ENCODE measurements at regions not wholly inside any gene's neighbourhood (a gene's known extent, or its start where the extent isn't known, plus 50 kb on each side); places are given as distances from the start of the nearest gene placed in this dataset.

DNA sequence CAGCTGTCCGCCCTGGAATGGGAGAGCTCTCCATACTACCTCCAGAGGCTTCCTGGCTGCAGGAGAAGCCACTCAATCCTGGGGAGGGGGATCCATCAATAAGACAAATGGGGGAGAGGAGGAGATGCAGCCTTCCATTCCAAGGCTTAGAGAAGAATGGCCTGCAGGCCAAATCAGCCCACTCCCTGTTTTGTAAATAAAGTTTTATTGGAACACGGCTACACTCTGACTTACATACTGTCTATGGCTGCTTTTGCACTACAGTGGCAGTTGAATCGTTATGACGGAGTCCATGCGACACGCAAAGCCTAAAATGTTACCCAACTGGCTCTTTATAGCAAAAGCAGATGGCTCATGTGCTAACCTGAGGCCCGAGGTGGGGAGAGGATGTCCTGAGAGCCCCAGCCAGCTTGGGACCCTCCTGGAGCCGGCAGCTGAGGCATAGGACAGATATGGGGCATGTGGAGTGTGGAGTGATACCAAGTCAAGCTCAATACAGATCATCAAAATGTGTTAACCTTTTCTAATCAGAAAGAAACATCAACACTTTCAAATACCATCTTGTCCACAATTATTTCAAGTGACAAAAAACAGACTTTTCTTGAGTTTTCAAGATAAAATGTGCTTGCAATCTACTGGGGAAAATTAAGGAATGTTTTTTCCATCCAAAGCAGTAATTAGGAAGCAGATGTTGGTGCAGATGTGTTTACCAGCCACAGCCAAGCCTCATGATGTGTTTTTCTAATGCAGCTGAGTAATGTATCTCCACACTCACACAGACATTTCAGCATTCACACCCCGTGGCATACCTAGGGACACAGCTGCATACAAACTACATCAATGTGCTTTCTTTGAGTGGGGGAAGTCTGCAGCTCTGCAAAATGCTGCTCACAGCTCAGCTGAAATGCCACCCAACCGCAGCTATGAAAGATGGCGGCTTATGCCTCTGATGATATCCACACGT lies 181.6 kb downstream of the SHANK2 start:
- in situ Hi-C loops (cut with HindIII; ENCODE audit: low pct_ligation_motif_present, low pct_unique_long_range_greater_than_20kb, low sequenced_read_pairs) = no loop called here
- no peak for DNase-seq

- no peak for DNase-seq
- in situ Hi-C loops (cut with HindIII; ENCODE audit: low pct_ligation_motif_present, low pct_unique_long_range_greater_than_20kb, low sequenced_read_pairs) = no loop called here
Measured at GRCh38 chr11:71068963-71069362, 183.4 kb downstream of the SHANK2 start.

DNA sequence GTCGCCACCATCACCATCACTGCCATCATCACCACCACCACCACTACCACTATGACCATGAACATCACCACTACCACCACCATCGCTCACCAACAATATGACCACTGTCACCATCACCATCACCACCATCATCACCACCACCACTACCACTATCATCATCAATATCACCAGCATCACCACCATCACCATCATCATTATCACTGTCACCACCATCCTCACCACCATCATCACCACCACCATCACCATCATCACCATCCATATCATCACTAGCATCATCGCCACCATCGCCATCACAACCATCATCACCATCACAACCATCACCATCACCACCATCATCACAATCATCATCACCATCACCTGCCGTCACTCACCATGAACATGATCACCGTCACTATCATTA lies 184.6 kb downstream of the SHANK2 start:
- in situ Hi-C loops (cut with HindIII; ENCODE audit: low pct_ligation_motif_present, low pct_unique_long_range_greater_than_20kb, low sequenced_read_pairs) = no loop called here
- DNase-seq = no peak

DNA sequence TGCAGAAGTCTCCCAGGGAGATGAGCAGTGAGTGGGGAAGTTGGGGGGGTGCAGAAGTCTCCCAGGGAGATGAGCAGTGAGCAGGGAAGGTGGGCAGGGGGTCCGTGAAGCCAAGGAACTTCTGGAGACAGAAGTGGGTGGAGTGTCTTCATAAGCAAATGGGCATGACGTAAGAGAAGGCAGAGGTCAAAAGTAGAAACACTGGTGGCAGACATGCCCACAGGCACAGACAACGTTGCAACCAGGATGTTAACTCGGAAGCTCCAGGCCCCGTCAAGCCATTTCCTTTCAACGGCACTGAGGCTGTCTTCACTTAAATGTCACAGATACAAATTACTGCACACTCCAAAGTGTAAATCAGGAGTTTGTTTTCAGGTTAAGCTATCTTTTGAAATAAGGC lies 186.1 kb downstream of the SHANK2 start:
- in situ Hi-C loops (cut with HindIII; ENCODE audit: low pct_ligation_motif_present, low pct_unique_long_range_greater_than_20kb, low sequenced_read_pairs) = no loop called here
- DNase-seq = no peak

GRCh38 chr11:71065841-71066240 lies 186.5 kb downstream of the SHANK2 start:
- no peak for DNase-seq
- in situ Hi-C loops (cut with HindIII; ENCODE audit: low pct_ligation_motif_present, low pct_unique_long_range_greater_than_20kb, low sequenced_read_pairs) = no loop called here

DNA sequence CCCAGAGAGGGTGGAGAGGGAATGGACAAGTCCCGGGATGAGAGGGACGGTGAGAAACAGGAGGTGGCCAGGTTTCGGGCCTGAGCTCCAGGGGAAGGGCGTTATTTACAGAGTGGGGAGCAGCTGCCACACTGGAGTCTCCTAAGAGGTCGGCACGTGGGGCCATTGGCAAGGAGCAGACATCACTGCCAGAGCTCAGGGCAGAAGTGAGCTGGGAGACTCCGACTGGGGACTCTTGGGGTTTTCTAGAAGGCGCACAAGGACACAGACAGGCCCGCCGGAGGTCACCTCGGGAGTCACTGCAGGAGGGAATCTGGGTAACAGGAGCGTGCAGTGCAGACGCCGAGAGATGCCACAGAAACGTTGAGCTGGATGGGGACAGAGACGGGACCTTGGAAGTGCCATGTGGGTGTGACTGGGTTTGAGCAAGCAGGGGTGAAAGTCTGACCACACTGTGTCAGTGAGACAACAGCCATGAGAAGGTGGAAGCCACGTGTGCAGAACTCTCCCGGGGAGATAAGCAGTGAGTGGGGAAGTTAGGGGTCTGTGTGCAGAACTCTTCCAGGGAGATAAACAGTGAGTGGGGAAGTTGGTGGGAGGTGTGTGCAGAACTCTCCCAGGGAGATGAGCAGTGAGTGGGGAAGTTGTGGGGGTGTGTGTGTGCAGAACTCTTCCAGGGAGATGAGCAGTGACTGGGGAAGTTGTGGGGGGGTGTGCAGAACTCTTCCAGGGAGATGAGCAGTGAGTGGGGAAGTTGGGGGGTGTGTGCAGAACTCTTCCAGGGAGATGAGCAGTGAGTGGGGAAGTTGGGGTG lies 187.5 kb downstream of the SHANK2 start:
- no peak for DNase-seq
- in situ Hi-C loops (cut with HindIII; ENCODE audit: low pct_ligation_motif_present, low pct_unique_long_range_greater_than_20kb, low sequenced_read_pairs) = no loop called here

GRCh38 chr11:71064183-71064582 lies 188.2 kb downstream of the SHANK2 start:
- no peak for DNase-seq
- in situ Hi-C loops (cut with HindIII; ENCODE audit: low pct_ligation_motif_present, low pct_unique_long_range_greater_than_20kb, low sequenced_read_pairs) = no loop called here

DNA sequence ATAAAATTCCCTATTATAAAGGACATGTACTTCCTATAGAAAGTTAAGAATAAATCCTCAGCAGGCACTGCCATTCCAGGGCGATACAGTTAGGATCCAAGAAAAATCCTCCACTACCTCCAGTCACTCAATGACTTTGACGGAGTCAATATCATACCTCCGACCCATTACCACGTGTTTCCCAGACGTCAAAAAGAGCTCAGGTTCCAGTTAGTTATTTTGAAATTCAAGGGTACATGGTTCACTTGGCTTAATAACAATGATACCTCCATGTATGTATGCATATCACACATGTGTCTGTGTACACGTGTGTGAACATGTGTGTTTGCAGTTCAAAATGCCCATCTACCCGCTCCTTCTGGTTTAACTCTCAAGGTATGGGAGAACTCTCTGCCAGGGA lies 189.2 kb downstream of the SHANK2 start:
- in situ Hi-C loops (cut with HindIII; ENCODE audit: low pct_ligation_motif_present, low pct_unique_long_range_greater_than_20kb, low sequenced_read_pairs) = no loop called here
- no peak for DNase-seq

DNA sequence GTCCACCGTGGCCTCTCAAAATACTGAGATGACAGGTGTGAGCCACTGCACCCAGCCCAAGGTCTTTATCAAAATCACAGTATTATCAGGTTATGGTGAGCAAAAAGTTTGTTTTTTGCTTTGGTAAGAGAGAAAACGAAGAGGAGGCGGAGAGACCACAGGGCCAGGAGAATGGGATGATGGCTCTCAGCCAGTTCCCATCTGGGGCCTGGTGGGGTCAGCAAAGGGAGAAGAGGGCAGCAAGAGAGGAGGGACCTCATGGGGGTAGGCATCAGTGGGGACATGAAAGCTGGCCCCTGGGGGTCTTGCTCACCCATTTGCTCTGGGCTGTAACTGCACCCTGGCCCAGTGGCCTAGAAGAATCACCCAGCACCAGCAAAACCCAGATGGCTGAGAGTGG lies 190.2 kb downstream of the SHANK2 start:
- in situ Hi-C loops (cut with HindIII; ENCODE audit: low pct_ligation_motif_present, low pct_unique_long_range_greater_than_20kb, low sequenced_read_pairs) = no loop called here
- peak; percentile 8 for DNase-seq

DNA sequence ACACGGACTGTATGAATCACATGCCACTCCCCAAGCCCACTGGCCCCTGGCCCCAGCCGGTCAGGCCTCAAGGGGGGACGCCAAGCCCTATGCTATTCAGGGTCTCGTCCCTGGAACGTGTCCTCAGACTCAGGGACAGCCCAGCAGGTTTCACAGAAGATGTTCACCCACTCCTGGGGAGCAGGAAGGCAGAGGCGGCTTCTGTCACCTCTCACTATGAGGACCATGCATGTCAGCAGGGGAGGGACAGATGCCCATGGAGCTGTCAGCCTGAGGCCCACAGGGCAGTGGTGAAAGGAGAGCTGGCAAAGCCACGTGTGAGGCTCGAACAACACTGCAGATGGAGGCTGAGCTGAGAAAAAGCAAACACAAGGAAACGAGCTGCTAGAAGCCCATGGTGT lies 192.0 kb downstream of the SHANK2 start:
- in situ Hi-C loops (cut with HindIII; ENCODE audit: low pct_ligation_motif_present, low pct_unique_long_range_greater_than_20kb, low sequenced_read_pairs) = no loop called here

DNA sequence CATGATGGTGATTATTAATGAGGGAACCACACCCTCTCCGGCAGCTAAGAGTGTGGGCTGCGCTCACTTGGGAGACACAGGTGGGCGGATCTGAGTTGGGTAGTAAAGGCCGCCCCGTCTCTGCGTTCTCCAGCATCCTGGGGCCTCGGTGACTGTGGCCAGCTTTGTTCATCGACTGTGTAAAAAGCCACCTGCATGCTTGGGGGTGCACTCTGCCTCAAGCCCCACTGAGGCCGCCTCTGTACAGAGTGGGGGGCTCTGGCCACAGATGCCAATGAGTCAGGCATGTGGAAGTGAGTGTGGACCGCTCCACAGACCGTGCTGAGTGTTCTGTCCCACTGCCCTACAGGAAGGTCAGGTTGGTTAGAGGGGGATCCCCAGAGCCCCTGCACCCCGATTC lies 192.7 kb downstream of the SHANK2 start:
- in situ Hi-C loops (cut with HindIII; ENCODE audit: low pct_ligation_motif_present, low pct_unique_long_range_greater_than_20kb, low sequenced_read_pairs) = no loop called here
- no peak for DNase-seq

More for the DNA sequence above, 192.0 kb downstream of the SHANK2 start:
- DNase-seq = no peak

- DNase-seq = no peak
- in situ Hi-C loops (cut with HindIII; ENCODE audit: low pct_ligation_motif_present, low pct_unique_long_range_greater_than_20kb, low sequenced_read_pairs) = no loop called here
Measured at GRCh38 chr11:71055925-71056324, 196.5 kb downstream of the SHANK2 start.

Measured in ACHN (cell line).